H1 (cell line): ENCODE measurements at regions not wholly inside any gene's neighbourhood (a gene's known extent, or its start where the extent isn't known, plus 50 kb on each side); places are given as distances from the start of the nearest gene placed in this dataset.
A peak's percentile ranks its signal among the peaks of the same experiment; 100 is the strongest.

Source experiments
- CTCF ChIA-PET: fragments of 300-600 bp; sonication (Branson Sonifier 250); formaldehyde crosslinking; loops from one replicate; lab custom pipeline; 2021; ENCODE audit not compliant: partially characterized antibody; lab: Charles Lee
- POLR2A ChIA-PET: fragments of 300-600 bp; sonication (Branson Sonifier 250); formaldehyde crosslinking; loops from one replicate; lab custom pipeline; 2021; ENCODE audit warnings: inconsistent platforms; ENCODE audit not compliant: partially characterized antibody; lab: Charles Lee
- DNase-seq, 2 experiments: peaks; one replicate each; pipeline versions ENCODE4 v3.0.0 to v3.0.0-alpha.2; 2010 to 2022; ENCODE audit warnings: low spot score in 2 of 2, low read depth in 1 of 2, mixed read lengths in 1 of 2
- FAIRE-seq: peaks from 2 replicates; lab custom pipeline; 2011; peaks lifted over from hg19 to GRCh38; lab: Jason Lieb, UNC
- H2AFZ ChIP-seq: 2 replicates; pipeline ENCODE4 v1.8.1; 2012; ENCODE audit warnings: low read length, inconsistent platforms
- H2AK5ac ChIP-seq: 2 replicates; pipeline ENCODE4 v1.6.1; 2013; ENCODE audit warnings: low read depth, low read length
- H2BK120ac ChIP-seq: replicated peaks from 2 replicates; pipeline ENCODE3; 2013; ENCODE audit warnings: low read depth, low read length, inconsistent platforms
- H2BK12ac ChIP-seq: 2 replicates; pipeline ENCODE4 v1.6.1; 2013; ENCODE audit warnings: low read depth, low read length
- H2BK15ac ChIP-seq: 2 replicates; pipeline ENCODE4 v1.6.1; 2013; ENCODE audit warnings: low read length
- H2BK20ac ChIP-seq: 2 replicates; pipeline ENCODE4 v1.6.1; 2013; ENCODE audit warnings: low read length
- H2BK5ac ChIP-seq: 2 replicates; pipeline ENCODE4 v1.6.1; 2013; ENCODE audit warnings: low read depth, low read length
- H3K14ac ChIP-seq: 2 replicates; pipeline ENCODE4 v1.6.1; 2013; ENCODE audit warnings: inconsistent platforms; ENCODE audit not compliant: insufficient read length
- H3K18ac ChIP-seq: 2 replicates; pipeline ENCODE4 v1.6.1; 2013; ENCODE audit warnings: low read length; ENCODE audit errors: extremely low read depth
- H3K23ac ChIP-seq: 2 replicates; pipeline ENCODE4 v1.6.1; 2013; ENCODE audit warnings: inconsistent platforms; ENCODE audit not compliant: insufficient read length
- H3K23me2 ChIP-seq: 2 replicates; pipeline ENCODE4 v1.6.1; 2013; ENCODE audit warnings: low read depth, low read length
- H3K27ac ChIP-seq: 2 replicates; pipeline ENCODE4 v1.6.1; 2011; ENCODE audit warnings: low read depth, low read length, inconsistent platforms
- H3K27me3 ChIP-seq, 4 experiments: replicated peaks in 1 of 4; 1 replicate in 1 of 4; 2 replicates in 3 of 4; pipeline versions ENCODE4 v1.6.1 to v1.8.1; 2011 to 2013; ENCODE audit warnings: low read length in 3 of 4, mild to moderate bottlenecking in 3 of 4, inconsistent platforms in 2 of 4, mixed read lengths in 2 of 4, moderate library complexity in 1 of 4; ENCODE audit not compliant: control insufficient read depth in 3 of 4, insufficient read depth in 3 of 4; ENCODE audit errors: extremely low read depth in 1 of 4
- H3K36me3 ChIP-seq, 4 experiments: 2 replicates each; pipeline versions ENCODE4 v1.6.1 to v1.8.1; 2011 to 2013; ENCODE audit warnings: mild to moderate bottlenecking in 4 of 4, low read length in 3 of 4, moderate library complexity in 2 of 4, control low read depth in 1 of 4, inconsistent platforms in 1 of 4; ENCODE audit not compliant: insufficient read depth in 4 of 4, control insufficient read depth in 2 of 4
- H3K4ac ChIP-seq: replicated peaks from 2 replicates; pipeline ENCODE3; 2013; ENCODE audit warnings: low read length, low read depth, mixed read lengths, inconsistent platforms; ENCODE audit not compliant: insufficient read length
- H3K4me1 ChIP-seq, 4 experiments: replicated peaks in 1 of 4; 1 replicate in 1 of 4; 2 replicates in 3 of 4; pipeline versions ENCODE4 v1.6.1 to v1.8.1; 2011 to 2013; ENCODE audit warnings: low read length in 3 of 4, inconsistent platforms in 2 of 4, mixed read lengths in 1 of 4; ENCODE audit not compliant: insufficient read depth in 4 of 4, control insufficient read depth in 3 of 4
- H3K4me2 ChIP-seq, 2 experiments: 2 replicates each; pipeline versions ENCODE4 v1.6.1 to v1.8.1; 2011 to 2013; ENCODE audit warnings: low read depth in 2 of 2, low read length in 2 of 2, control low read depth in 1 of 2, inconsistent platforms in 1 of 2, mild to moderate bottlenecking in 1 of 2; ENCODE audit not compliant: insufficient read depth in 1 of 2
- H3K4me3 ChIP-seq, 4 experiments: fragments of 200-600, 300-600 bp in 1 of 4; sonication (generic), shearing (Covaris generic), sonication (Bioruptor Twin) in 1 of 4; 2 replicates each; pipeline versions ENCODE4 v1.5.1 to v1.8.1; 2011 to 2016; ENCODE audit warnings: low read length in 4 of 4, low read depth in 3 of 4, control low read depth in 2 of 4, inconsistent platforms in 2 of 4, mild to moderate bottlenecking in 2 of 4, mixed read lengths in 1 of 4, moderate library complexity in 1 of 4; ENCODE audit not compliant: insufficient read depth in 2 of 4; ENCODE audit errors: extremely low read depth in 1 of 4
- H3K56ac ChIP-seq: replicated peaks from 2 replicates; pipeline ENCODE3; 2013; ENCODE audit warnings: low read depth, mild to moderate bottlenecking, mixed read lengths, low read length, inconsistent platforms; ENCODE audit not compliant: insufficient read length
- H3K79me1 ChIP-seq: 2 replicates; pipeline ENCODE4 v1.6.1; 2013; ENCODE audit warnings: low read depth, low read length, control low read depth
- H3K79me2 ChIP-seq, 2 experiments: 2 replicates each; pipeline versions ENCODE4 v1.6.1 to v1.8.1; 2012 to 2013; ENCODE audit warnings: low read length in 2 of 2, mild to moderate bottlenecking in 2 of 2, inconsistent platforms in 1 of 2; ENCODE audit not compliant: insufficient read depth in 2 of 2, control insufficient read depth in 1 of 2
- H3K9ac ChIP-seq, 4 experiments: replicated peaks in 1 of 4; 1 replicate in 1 of 4; 2 replicates in 3 of 4; pipeline versions ENCODE4 v1.6.1 to v1.8.1; 2011 to 2013; ENCODE audit warnings: low read depth in 3 of 4, low read length in 3 of 4, control low read depth in 2 of 4, mild to moderate bottlenecking in 2 of 4, moderate library complexity in 2 of 4, inconsistent platforms in 1 of 4; ENCODE audit errors: extremely low read depth in 1 of 4
- H3K9me3 ChIP-seq, 2 experiments: 2 replicates each; pipeline versions ENCODE4 v1.6.1 to v1.8.1; 2012 to 2013; ENCODE audit warnings: mild to moderate bottlenecking in 2 of 2, moderate library complexity in 2 of 2, control low read depth in 1 of 2, inconsistent platforms in 1 of 2, low read depth in 1 of 2, low read length in 1 of 2, mixed read lengths in 1 of 2; ENCODE audit not compliant: insufficient read depth in 2 of 2
- H4K20me1 ChIP-seq, 2 experiments: replicated peaks in 1 of 2; 2 replicates each; pipeline versions ENCODE3 to v1.8.1; 2011 to 2013; ENCODE audit warnings: inconsistent platforms in 2 of 2, low read length in 2 of 2, mild to moderate bottlenecking in 1 of 2; ENCODE audit not compliant: insufficient read depth in 2 of 2, control insufficient read depth in 1 of 2
- H4K5ac ChIP-seq: 2 replicates; pipeline ENCODE4 v1.6.1; 2013; ENCODE audit warnings: low read length, low read depth, mixed read lengths, inconsistent platforms; ENCODE audit not compliant: insufficient read length
- H4K8ac ChIP-seq: 2 replicates; pipeline ENCODE4 v1.8.0; 2013; ENCODE audit warnings: mild to moderate bottlenecking, moderate library complexity, low read length, inconsistent platforms; ENCODE audit not compliant: insufficient read depth; ENCODE audit errors: extremely low read depth
- H4K91ac ChIP-seq: replicated peaks from 2 replicates; pipeline ENCODE3; 2013; ENCODE audit warnings: low read length, mixed read lengths, inconsistent platforms; ENCODE audit not compliant: insufficient read length
- ASH2L ChIP-seq: fragments of 200-600, 300-600 bp; sonication (generic); IDR thresholded peaks from one replicate; pipeline ENCODE4 v1.7.1; 2017; ENCODE audit warnings: low read length
- ATF2 ChIP-seq: IDR thresholded peaks from 2 replicates; pipeline ENCODE4 v1.6.1; 2012; ENCODE audit warnings: low read length, inconsistent platforms
- CBX5 ChIP-seq: fragments of 300-800, 300-1000 bp; sonication (generic); IDR thresholded peaks from 2 replicates; pipeline ENCODE4 v1.7.1; 2016; ENCODE audit warnings: antibody characterized with exemption, low read length, low read depth
- CTBP2 ChIP-seq: IDR thresholded peaks from 2 replicates; pipeline ENCODE4 v1.7.0; 2011; ENCODE audit warnings: borderline replicate concordance, mild to moderate bottlenecking, moderate library complexity, mixed read lengths, low read length; ENCODE audit not compliant: insufficient read depth, insufficient read length
- EGR1 ChIP-seq: IDR thresholded peaks from 2 replicates; pipeline ENCODE4 v1.6.1; 2011; ENCODE audit warnings: low read depth, low read length, borderline replicate concordance
- HDAC6 ChIP-seq: IDR thresholded peaks from one replicate; pipeline ENCODE4 v1.7.1; 2012; ENCODE audit warnings: low read depth, mild to moderate bottlenecking, inconsistent platforms, low read length, moderate library complexity
- KDM4A ChIP-seq: IDR thresholded peaks from one replicate; pipeline ENCODE4 v1.7.1; 2012; ENCODE audit warnings: low read depth, mild to moderate bottlenecking, moderate library complexity, low read length, inconsistent platforms; ENCODE audit not compliant: severe bottlenecking
- PHF8 ChIP-seq: fragments of 200-600 bp; sonication (generic); conservative IDR thresholded peaks from 2 replicates; pipeline ENCODE4 v1.7.1; 2012; ENCODE audit warnings: low read depth, mild to moderate bottlenecking, inconsistent platforms, low read length, moderate library complexity
- SIRT6 ChIP-seq: IDR thresholded peaks from one replicate; pipeline ENCODE4 v1.7.1; 2012; ENCODE audit warnings: low read length, inconsistent platforms
- SIX5 ChIP-seq: IDR thresholded peaks from 2 replicates; pipeline ENCODE4 v1.6.1; 2011; ENCODE audit warnings: mild to moderate bottlenecking, low read depth, low read length
- SP1 ChIP-seq: IDR thresholded peaks from 2 replicates; pipeline ENCODE4 v1.6.1; 2011; ENCODE audit warnings: low read depth, low read length
- SP4 ChIP-seq: IDR thresholded peaks from 2 replicates; pipeline ENCODE4 v1.6.1; 2012; ENCODE audit warnings: low read length, inconsistent platforms
- SRF ChIP-seq: IDR thresholded peaks from 2 replicates; pipeline ENCODE4 v1.6.1; 2011; ENCODE audit warnings: mild to moderate bottlenecking, low read depth, low read length, moderate library complexity
- YY1 ChIP-seq: IDR thresholded peaks from 2 replicates; pipeline ENCODE4 v1.6.1; 2011; ENCODE audit warnings: low read depth, mild to moderate bottlenecking, low read length
- WGBS, 2 experiments: shearing (Covaris generic) in 1 of 2; methylation state at CpG; one replicate each; pipeline versions ENCODE4 v1.1.6 to v1.1.7; 2013 to 2015; ENCODE audit warnings: low lambda C conversion rate in 2 of 2, mixed read lengths in 2 of 2, inconsistent platforms in 1 of 2, low coverage in 1 of 2, missing lambda C conversion rate in 1 of 2; ENCODE audit not compliant: insufficient replicate concordance in 2 of 2, insufficient coverage in 1 of 2, insufficient read length in 1 of 2; ENCODE audit errors: extremely low coverage in 1 of 2, missing lambda C conversion rate in 1 of 2; 5-methylcytosine and 5-hydroxymethylcytosine counted together

DNA sequence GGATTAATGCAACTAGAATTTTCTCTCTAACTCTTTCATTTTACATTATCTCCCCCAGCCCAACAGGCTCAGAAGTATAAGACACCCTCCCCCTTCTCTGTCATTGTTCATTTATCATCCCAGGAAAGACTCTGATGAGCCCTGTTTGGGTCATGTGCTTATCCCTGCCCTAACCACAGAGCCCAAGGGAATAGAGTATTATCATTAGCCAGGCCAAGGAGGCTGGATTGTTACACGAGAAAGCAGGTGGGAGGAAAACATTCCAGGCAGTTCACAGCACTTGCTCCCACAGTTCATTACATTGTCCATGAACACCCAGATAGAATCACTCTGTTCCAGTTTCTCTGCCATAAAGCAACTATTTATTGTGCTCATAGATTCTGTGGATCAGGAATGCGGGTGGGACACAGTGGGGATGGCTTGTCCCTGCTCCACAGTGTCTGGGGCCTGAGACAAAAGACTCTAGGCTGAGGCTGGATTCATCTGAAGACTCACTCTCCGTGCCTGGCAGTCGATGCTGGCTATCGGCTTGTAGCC is 59.5 kb upstream of the TMEM215 start:
- no peak overlapping the region for H4K5ac ChIP-seq
- no peak overlapping the region for H2AK5ac ChIP-seq
- H3K9me3 ChIP-seq = peaks cover 6 to 9% of the 10 kb centered on the region in 2 experiments
- H3K27ac ChIP-seq = no peak overlapping the region; the same call in 1 of the 2 replicates
- H2BK5ac ChIP-seq = no peak overlapping the region
- H3K4me3 ChIP-seq = no peak overlapping the region; a peak in 1 of 8 replicates
- FAIRE-seq = no peak
- no peaks in the 10 kb centered on the region for H4K20me1 ChIP-seq
- DNase-seq = no peak
- H4K8ac ChIP-seq = no peak overlapping the region
- no peak overlapping the region for H3K56ac ChIP-seq
- 83% methylated on average over 5 of the region's 5 CpGs; no CpG with 5 or more reads in 1 of the 2 experiments for WGBS, 2 experiments
- no peak overlapping the region for H3K14ac ChIP-seq
- no peaks in the 10 kb centered on the region for H3K27me3 ChIP-seq
- H3K23me2 ChIP-seq = no peaks in the 10 kb centered on the region
- H3K79me1 ChIP-seq = no peaks in the 10 kb centered on the region
- no peak overlapping the region for H3K23ac ChIP-seq
- no peak overlapping the region for H3K4ac ChIP-seq
- H2BK12ac ChIP-seq = no peak overlapping the region
- peak overlapping the region in 1 of 4 experiments; percentile 10; a peak in 1 of 7 replicates for H3K9ac ChIP-seq
- H3K4me2 ChIP-seq = no peak overlapping the region
- no peak overlapping the region for H3K18ac ChIP-seq
- no peak overlapping the region for H2BK20ac ChIP-seq
- H2BK120ac ChIP-seq = no peak overlapping the region
- ChIA-PET CTCF (interaction anchor here (0.6 kb wide), 1 partner anchor 16 kb away, joined by 3 read pairs; no protein-coding TSS in a partner anchor), POLR2A (no interaction called here)
- H3K4me1 ChIP-seq = no peaks in the 10 kb centered on the region
- no peaks in the 10 kb centered on the region for H3K36me3 ChIP-seq
- H2BK15ac ChIP-seq = no peak overlapping the region
- H4K91ac ChIP-seq = no peak overlapping the region
- no peaks in the 10 kb centered on the region for H3K79me2 ChIP-seq
- H2AFZ ChIP-seq = no peak overlapping the region
- no peak for TF ChIP-seq PHF8
- no peak for TF ChIP-seq SIX5
- TF ChIP-seq CTBP2 = no peak
- TF ChIP-seq SP4 = no peak
- no peak for TF ChIP-seq YY1
- no peak for TF ChIP-seq ASH2L
- no peak for TF ChIP-seq CBX5
- no peak for TF ChIP-seq HDAC6
- no peak for TF ChIP-seq SP1
- TF ChIP-seq KDM4A = no peak
- no peak for TF ChIP-seq SRF
- TF ChIP-seq EGR1 = no peak
- TF ChIP-seq SIRT6 = no peak
- TF ChIP-seq ATF2 = no peak
